ENCODE measurements at regions not wholly inside any gene's neighbourhood (a gene's known extent, or its start where the extent isn't known, plus 50 kb on each side); places are given as distances from the start of the nearest gene placed in this dataset.

DNA sequence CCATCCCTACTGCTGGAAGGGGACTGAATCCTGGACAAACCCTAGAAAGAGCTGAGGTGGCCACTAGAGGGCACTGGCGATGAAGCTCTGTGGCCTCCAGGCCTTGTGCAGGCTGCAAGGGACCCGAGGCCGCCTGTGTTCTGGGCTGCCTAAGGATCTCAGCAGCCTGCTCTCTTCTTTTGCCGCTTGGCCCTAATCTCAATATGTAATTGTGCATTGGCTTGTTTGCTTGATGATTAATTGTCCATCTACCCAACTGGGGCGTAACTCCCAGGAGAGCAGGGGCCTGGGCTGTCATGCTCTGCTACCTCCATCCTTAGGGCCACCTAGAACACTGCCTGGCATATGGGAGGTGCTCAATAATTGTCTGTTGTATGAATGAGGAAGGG is 73.8 kb downstream of the SYNE3 start:
- CTCF ChIA-PET = interaction anchor here (0.6 to 7.4 kb wide), 27 partner anchors 10 to 693 kb away, joined by 3 to 104 read pairs (median 5); partner anchors contain the start of gene SYNE3
- POLR2A ChIA-PET = interaction anchor here (1.0 to 1.3 kb wide), 2 partner anchors 87 to 91 kb away, joined by 3 to 5 read pairs; no protein-coding TSS in a partner anchor
- H3K9me3 ChIP-seq (ENCODE audit: control insufficient read depth, insufficient read depth, low read depth, low read length) = no peaks in the 10 kb centered on the region
- H3K4me1 ChIP-seq (ENCODE audit: control insufficient read depth, insufficient read depth, low read length) = no peaks in the 10 kb centered on the region
- no peaks in the 10 kb centered on the region for H3K36me3 ChIP-seq (ENCODE audit: control insufficient read depth in 2 of 2, insufficient read depth in 1 of 2, low read length in 2 of 2)
- H3K4me3 ChIP-seq (ENCODE audit: low read depth, low read length) = no peak overlapping the region
- TF ChIP-seq ZNF654 (tag by site-specific recombination; IDR thresholded peaks at IDR 0.05; ENCODE audit: low read depth) (peak; percentile 74), ZBTB48 (tag by site-specific recombination; IDR thresholded peaks at IDR 0.05) (peak; percentile 56; the same call in 1 of the 2 replicates), ZNF2 (tag by site-specific recombination; IDR thresholded peaks at IDR 0.05) (0 out of 2 replicates have a peak, but pooled peaks have one; percentile 34), ZNF623 (tag by site-specific recombination; IDR thresholded peaks at IDR 0.05) (no peak), KLF7 (tag by site-specific recombination; IDR thresholded peaks at IDR 0.05; ENCODE audit: borderline replicate concordance) (no peak), SP7 (tag by site-specific recombination; IDR thresholded peaks at IDR 0.05) (0 out of 2 replicates have a peak, but pooled peaks have one; percentile 13), ZNF548 (tag by site-specific recombination; IDR thresholded peaks at IDR 0.05) (no peak), ZNF335 (tag by site-specific recombination; conservative IDR thresholded peaks at IDR 0.05) (peak; percentile 33; the same call in 1 of the 2 replicates), ZSCAN30 (tag by site-specific recombination; IDR thresholded peaks at IDR 0.05) (peak; percentile 57; the same call in 1 of the 2 replicates), ZBTB20 (tag by site-specific recombination; IDR thresholded peaks at IDR 0.05) (no peak)
- TF ChIP-seq, protein P1, sequence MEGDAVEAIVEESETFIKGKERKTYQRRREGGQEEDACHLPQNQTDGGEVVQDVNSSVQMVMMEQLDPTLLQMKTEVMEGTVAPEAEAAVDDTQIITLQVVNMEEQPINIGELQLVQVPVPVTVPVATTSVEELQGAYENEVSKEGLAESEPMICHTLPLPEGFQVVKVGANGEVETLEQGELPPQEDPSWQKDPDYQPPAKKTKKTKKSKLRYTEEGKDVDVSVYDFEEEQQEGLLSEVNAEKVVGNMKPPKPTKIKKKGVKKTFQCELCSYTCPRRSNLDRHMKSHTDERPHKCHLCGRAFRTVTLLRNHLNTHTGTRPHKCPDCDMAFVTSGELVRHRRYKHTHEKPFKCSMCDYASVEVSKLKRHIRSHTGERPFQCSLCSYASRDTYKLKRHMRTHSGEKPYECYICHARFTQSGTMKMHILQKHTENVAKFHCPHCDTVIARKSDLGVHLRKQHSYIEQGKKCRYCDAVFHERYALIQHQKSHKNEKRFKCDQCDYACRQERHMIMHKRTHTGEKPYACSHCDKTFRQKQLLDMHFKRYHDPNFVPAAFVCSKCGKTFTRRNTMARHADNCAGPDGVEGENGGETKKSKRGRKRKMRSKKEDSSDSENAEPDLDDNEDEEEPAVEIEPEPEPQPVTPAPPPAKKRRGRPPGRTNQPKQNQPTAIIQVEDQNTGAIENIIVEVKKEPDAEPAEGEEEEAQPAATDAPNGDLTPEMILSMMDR (tag by site-specific recombination; IDR thresholded peaks at IDR 0.05) = peak; percentile 69
- H3K27ac ChIP-seq (ENCODE audit: extremely low read depth, low read depth, low read length) = no peak overlapping the region

DNA sequence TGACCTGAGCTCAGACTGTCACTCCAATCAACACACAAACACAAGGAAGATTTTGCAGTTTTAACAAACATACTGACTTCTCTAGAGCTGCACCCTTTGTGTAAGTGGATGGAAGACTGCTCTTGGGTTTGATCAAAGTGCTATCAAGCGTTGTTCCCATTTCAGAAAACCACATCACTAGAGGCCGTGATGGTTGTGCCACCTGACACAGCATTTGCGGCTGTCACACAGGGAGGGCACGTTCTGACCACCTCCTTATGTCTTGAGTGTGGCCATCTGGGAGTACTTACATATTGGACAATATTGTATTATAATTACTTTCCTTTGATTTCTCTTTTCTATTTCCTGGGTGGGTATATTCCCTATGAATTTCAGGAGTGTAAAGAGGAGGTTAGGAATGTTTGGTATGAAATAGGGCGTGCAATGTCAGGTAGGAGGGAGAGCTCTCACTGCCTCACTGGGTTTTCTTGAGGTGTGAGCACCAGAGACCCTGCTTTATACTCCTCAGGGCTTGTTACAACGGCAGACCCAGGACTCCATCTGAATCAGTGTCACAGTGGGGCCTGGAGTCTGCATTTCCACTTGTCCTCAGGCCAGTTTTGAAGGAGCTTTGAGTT is 74.3 kb downstream of the SYNE3 start:
- H3K4me1 ChIP-seq (ENCODE audit: control insufficient read depth, insufficient read depth, low read length) = no peaks in the 10 kb centered on the region
- no peaks in the 10 kb centered on the region for H3K36me3 ChIP-seq (ENCODE audit: control insufficient read depth in 2 of 2, insufficient read depth in 1 of 2, low read length in 2 of 2)
- POLR2A ChIA-PET = interaction anchor here (1.0 to 1.3 kb wide), 2 partner anchors 87 to 92 kb away, joined by 3 to 5 read pairs; no protein-coding TSS in a partner anchor
- no peak overlapping the region for H3K4me3 ChIP-seq (ENCODE audit: low read depth, low read length)
- H3K27ac ChIP-seq (ENCODE audit: extremely low read depth, low read depth, low read length) = no peak overlapping the region
- no peak for TF ChIP-seq KLF8 (tag by site-specific recombination; IDR thresholded peaks at IDR 0.05)
- TF ChIP-seq ZNF239 (tag by site-specific recombination; IDR thresholded peaks at IDR 0.05) = no peak
- TF ChIP-seq OVOL3 (tag by site-specific recombination; IDR thresholded peaks at IDR 0.05) = no peak
- TF ChIP-seq ZNF350 (tag by site-specific recombination; IDR thresholded peaks at IDR 0.05) = no peak
- TF ChIP-seq ZNF174 (tag by site-specific recombination; IDR thresholded peaks at IDR 0.05) = no peak
- TF ChIP-seq ZNF24 (tag by site-specific recombination; IDR thresholded peaks at IDR 0.05) = no peak
- TF ChIP-seq ZFHX2 (tag by site-specific recombination; conservative IDR thresholded peaks at IDR 0.05) = no peak
- no peak for TF ChIP-seq ZNF600 (tag by site-specific recombination; IDR thresholded peaks at IDR 0.05)
- TF ChIP-seq MEIS1 (CRISPR knock-in tag; IDR thresholded peaks at IDR 0.05; ENCODE audit: borderline replicate concordance) = no peak
- no peak for TF ChIP-seq WT1 (tag by site-specific recombination; IDR thresholded peaks at IDR 0.05)
- no peak for TF ChIP-seq ZNF132 (tag by site-specific recombination; IDR thresholded peaks at IDR 0.05; ENCODE audit: borderline replicate concordance)
- no peak for TF ChIP-seq ZNF155 (tag by site-specific recombination; IDR thresholded peaks at IDR 0.05)
- H3K9me3 ChIP-seq (ENCODE audit: control insufficient read depth, insufficient read depth, low read depth, low read length) = no peaks in the 10 kb centered on the region
- CTCF ChIA-PET = interaction anchor here (0.6 to 7.4 kb wide), 28 partner anchors 9 to 692 kb away, joined by 3 to 104 read pairs (median 5); partner anchors contain the start of gene SYNE3

Data from HEK293 (cell line).